ENCODE measurements at regions not wholly inside any gene's neighbourhood (a gene's known extent, or its start where the extent isn't known, plus 50 kb on each side); places are given as distances from the start of the nearest gene placed in this dataset.

DNA sequence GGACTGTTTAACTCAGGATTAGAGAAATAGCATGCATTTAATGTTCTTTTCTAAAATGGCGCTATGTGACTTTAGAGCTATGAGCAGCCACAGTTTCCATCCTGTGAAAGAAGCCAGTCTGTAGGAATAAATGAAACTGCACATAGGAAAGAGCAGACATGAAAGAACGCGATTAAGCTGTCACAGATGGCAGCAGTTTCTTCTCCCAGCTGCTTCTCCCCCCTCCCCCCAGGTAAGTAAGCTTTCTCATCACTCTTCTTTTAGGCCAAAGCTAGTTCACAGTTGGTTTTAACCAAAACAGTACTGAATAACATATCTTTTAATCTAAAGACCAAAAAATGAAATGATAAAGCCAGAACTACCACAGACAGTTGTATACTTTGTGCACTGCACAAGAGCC, 266.4 kb downstream of the KCNA4 start:
- no peak for DNase-seq (ENCODE audit: extremely low read depth, insufficient read length)
- Histone ChIP-seq H3K4me3 (replicated peaks; ENCODE audit: low read depth, low read length) (no peak overlapping the region), H3K36me3 (ENCODE audit: control insufficient read depth, insufficient read depth, low read length) (no peaks in the 10 kb centered on the region), H3K27me3 (replicated peaks; ENCODE audit: control insufficient read depth, insufficient read depth, low read length) (no peaks in the 10 kb centered on the region)
- TF ChIP-seq, protein P1, sequence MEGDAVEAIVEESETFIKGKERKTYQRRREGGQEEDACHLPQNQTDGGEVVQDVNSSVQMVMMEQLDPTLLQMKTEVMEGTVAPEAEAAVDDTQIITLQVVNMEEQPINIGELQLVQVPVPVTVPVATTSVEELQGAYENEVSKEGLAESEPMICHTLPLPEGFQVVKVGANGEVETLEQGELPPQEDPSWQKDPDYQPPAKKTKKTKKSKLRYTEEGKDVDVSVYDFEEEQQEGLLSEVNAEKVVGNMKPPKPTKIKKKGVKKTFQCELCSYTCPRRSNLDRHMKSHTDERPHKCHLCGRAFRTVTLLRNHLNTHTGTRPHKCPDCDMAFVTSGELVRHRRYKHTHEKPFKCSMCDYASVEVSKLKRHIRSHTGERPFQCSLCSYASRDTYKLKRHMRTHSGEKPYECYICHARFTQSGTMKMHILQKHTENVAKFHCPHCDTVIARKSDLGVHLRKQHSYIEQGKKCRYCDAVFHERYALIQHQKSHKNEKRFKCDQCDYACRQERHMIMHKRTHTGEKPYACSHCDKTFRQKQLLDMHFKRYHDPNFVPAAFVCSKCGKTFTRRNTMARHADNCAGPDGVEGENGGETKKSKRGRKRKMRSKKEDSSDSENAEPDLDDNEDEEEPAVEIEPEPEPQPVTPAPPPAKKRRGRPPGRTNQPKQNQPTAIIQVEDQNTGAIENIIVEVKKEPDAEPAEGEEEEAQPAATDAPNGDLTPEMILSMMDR (IDR thresholded peaks at IDR 0.05; ENCODE audit: insufficient read depth, low read length, poor library complexity, severe bottlenecking), result no peak

DNA sequence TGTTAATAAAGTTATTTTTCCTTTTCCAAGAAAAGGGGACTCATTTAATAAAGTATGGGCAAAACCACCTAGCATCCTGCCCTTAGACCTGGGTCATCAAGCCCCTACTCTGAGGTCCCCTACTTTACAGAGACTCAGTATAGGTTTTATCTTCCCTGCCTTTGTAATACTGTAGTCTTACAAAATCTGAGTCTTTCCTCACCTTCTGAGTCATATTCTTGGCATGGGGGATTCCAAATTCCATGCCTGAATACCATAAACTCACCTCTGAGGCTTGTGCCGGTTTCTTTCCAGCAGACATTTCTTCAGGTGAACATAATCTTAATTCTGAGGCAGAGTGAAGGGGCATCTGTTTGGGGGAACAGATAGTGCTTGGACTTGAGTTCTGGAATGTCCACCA, 282.5 kb downstream of the KCNA4 start:
- DNase-seq (ENCODE audit: extremely low read depth, insufficient read length), result no peak
- TF ChIP-seq, protein P1 (IDR thresholded peaks at IDR 0.05; ENCODE audit: insufficient read depth, low read length, poor library complexity, severe bottlenecking), result no peak
- Histone ChIP-seq H3K27me3 (replicated peaks; ENCODE audit: control insufficient read depth, insufficient read depth, low read length) (no peaks in the 10 kb centered on the region), H3K36me3 (ENCODE audit: control insufficient read depth, insufficient read depth, low read length) (no peaks in the 10 kb centered on the region), H3K4me3 (replicated peaks; ENCODE audit: low read depth, low read length) (no peak overlapping the region)

DNA sequence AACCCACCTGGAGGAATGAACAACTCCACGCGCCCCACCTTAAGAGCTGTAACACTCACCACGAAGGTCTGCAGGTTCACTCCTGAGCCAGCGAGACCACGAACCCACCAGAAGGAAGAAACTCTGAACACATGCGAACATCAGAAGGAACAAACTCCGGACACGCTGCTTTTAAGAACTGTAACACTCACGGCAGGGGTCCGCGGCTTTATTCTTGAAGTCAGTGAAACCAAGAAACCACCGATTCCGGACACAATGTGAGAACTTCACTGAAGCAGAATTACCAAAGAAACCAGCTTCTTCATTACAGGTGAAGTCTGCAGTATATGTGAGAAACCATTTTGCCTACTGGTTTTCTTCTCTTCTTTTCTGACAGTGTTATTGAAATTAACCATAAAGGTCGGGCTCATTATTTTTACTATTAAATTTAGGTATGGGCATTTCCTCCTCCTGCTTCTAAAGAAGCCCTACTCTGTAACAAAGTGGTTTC, 303.0 kb downstream of the KCNA4 start:
- DNase-seq (ENCODE audit: extremely low read depth, insufficient read length), result no peak
- Histone ChIP-seq H3K36me3 (ENCODE audit: control insufficient read depth, insufficient read depth, low read length) (no peaks in the 10 kb centered on the region), H3K27me3 (replicated peaks; ENCODE audit: control insufficient read depth, insufficient read depth, low read length) (no peaks in the 10 kb centered on the region), H3K4me3 (replicated peaks; ENCODE audit: low read depth, low read length) (no peak overlapping the region)
- TF ChIP-seq, protein P1 (IDR thresholded peaks at IDR 0.05; ENCODE audit: insufficient read depth, low read length, poor library complexity, severe bottlenecking), result no peak

DNA sequence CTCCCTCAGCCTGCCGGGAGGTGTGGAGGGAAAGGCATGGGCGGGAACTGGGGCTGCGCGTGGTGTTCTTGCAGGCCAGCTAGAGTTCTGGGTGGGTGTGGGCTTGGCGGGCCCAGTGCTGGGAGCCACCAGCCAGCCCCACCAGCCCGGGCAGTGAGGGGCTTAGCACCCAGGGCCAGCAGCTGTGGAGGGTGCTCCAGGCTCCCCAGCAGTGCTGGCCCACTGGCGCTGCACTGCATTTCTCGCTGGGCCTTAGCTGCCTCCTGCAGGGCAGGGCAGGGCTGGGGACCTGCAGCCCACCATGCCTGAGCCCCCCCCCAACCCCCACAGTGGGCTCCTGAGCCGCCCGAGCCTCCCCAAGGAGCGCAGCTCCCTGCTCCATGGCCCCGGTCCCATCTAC, 304.2 kb downstream of the KCNA4 start:
- no peak for DNase-seq (ENCODE audit: extremely low read depth, insufficient read length)
- Histone ChIP-seq H3K36me3 (ENCODE audit: control insufficient read depth, insufficient read depth, low read length) (no peaks in the 10 kb centered on the region), H3K27me3 (replicated peaks; ENCODE audit: control insufficient read depth, insufficient read depth, low read length) (no peaks in the 10 kb centered on the region), H3K4me3 (replicated peaks; ENCODE audit: low read depth, low read length) (no peak overlapping the region)
- TF ChIP-seq, protein P1 (IDR thresholded peaks at IDR 0.05; ENCODE audit: insufficient read depth, low read length, poor library complexity, severe bottlenecking), result no peak

DNA sequence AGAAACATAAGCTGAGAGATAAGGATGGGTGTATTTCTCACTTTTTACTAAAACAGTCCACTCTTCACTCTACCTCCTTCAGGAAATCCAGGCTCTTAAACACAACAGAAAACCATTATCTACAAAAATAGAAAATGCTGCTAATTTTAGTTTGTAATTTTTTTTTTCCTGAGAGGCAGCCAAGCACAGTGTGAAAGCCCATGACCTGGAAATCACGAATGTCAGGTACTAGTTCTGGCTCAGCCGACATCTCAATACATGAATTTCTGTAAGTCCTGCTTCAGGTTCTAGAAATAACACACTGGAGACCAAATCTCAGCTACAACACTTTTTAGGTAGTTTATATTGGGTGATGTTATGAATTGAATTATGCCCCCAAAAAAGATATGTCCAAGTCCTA, 308.9 kb downstream of the KCNA4 start:
- no peak for DNase-seq (ENCODE audit: extremely low read depth, insufficient read length)
- TF ChIP-seq, protein P1 (IDR thresholded peaks at IDR 0.05; ENCODE audit: insufficient read depth, low read length, poor library complexity, severe bottlenecking), result no peak
- Histone ChIP-seq H3K36me3 (ENCODE audit: control insufficient read depth, insufficient read depth, low read length) (no peaks in the 10 kb centered on the region), H3K4me3 (replicated peaks; ENCODE audit: low read depth, low read length) (no peak overlapping the region), H3K27me3 (replicated peaks; ENCODE audit: control insufficient read depth, insufficient read depth, low read length) (no peaks in the 10 kb centered on the region)

DNA sequence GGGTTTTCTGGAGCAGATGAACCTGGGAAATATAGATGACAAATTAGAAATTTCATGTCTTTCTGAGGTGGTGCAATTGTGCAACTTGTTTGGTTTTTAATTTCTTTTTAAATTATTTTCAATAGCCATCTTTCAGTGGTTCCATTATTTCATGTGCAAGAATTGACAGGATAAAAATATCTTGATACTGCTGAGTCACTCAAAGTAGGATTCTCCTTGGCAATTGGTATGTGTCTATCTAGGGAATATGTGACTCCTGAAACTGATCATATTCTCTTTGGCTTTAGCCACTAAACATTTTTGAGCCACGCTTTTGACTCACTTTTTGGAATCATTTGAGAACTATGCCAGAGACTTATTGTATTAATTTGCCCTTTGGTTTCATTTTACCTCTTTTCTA, 331.5 kb downstream of the KCNA4 start:
- no peaks in the 10 kb centered on the region for H3K36me3 ChIP-seq (ENCODE audit: control insufficient read depth, insufficient read depth, low read length)
- TF ChIP-seq, protein P1 (IDR thresholded peaks at IDR 0.05; ENCODE audit: insufficient read depth, low read length, poor library complexity, severe bottlenecking), result no peak
- no peak overlapping the region for H3K4me3 ChIP-seq (replicated peaks; ENCODE audit: low read depth, low read length)
- DNase-seq (ENCODE audit: extremely low read depth, insufficient read length), result no peak
- H3K27me3 ChIP-seq (replicated peaks; ENCODE audit: control insufficient read depth, insufficient read depth, low read length), result no peaks in the 10 kb centered on the region
